PC-3 (cell line): ENCODE measurements at regions not wholly inside any gene's neighbourhood (a gene's known extent, or its start where the extent isn't known, plus 50 kb on each side); places are given as distances from the start of the nearest gene placed in this dataset.
A peak's percentile ranks its signal among the peaks of the same experiment; 100 is the strongest.

Experiments
- ATAC-seq: fragments of 200-7000 bp; cut with Tn5 transposase; 2 replicates; pipeline ENCODE4 v1.9.1; 2020; ENCODE audit warnings: mild to moderate bottlenecking, moderate library complexity
- BruUV-seq: library from RNA; stranded (reverse); fragments of 400-500 nt; replicated peaks from 2 replicates; lab custom pipeline; 2021; lab: Mats Ljungman, UMichigan
- CTCF ChIA-PET: fragments of 300-600 bp; sonication (Branson Sonifier 250); formaldehyde crosslinking; loops from one replicate; lab custom pipeline; 2022; ENCODE audit warnings: antibody characterized with exemption; lab: Charles Lee
- POLR2A ChIA-PET: fragments of 300-600 bp; sonication (Branson Sonifier 250); formaldehyde crosslinking; loops from one replicate; lab custom pipeline; 2022; ENCODE audit warnings: antibody characterized with exemption; ENCODE audit not compliant: unreplicated experiment; lab: Charles Lee
- DNase-seq: peaks from one replicate; pipeline ENCODE4 v3.0.0-alpha.2; 2015
- H2AFZ ChIP-seq: fragments of 300-600 bp; sonication (generic); 2 replicates; pipeline ENCODE4 v1.6.0; 2016; ENCODE audit warnings: antibody characterized with exemption, low read length
- H3F3A ChIP-seq: fragments of 300-600 bp; sonication (generic); one replicate; pipeline ENCODE4 v1.6.0; 2017; ENCODE audit warnings: antibody characterized with exemption, low read length, control low read depth, mild to moderate bottlenecking; ENCODE audit not compliant: unreplicated experiment
- H3K27ac ChIP-seq: fragments of 300-600 bp; sonication (generic); 2 replicates; pipeline ENCODE4 v1.5.1; 2016; ENCODE audit warnings: mild to moderate bottlenecking, low read length
- H3K27me3 ChIP-seq: fragments of 300-600 bp; sonication (generic); 2 replicates; pipeline ENCODE4 v1.6.1; 2016; ENCODE audit warnings: low read length, mixed read lengths
- H3K36me3 ChIP-seq: fragments of 300-600 bp; sonication (generic); 2 replicates; pipeline ENCODE4 v1.6.1; 2016; ENCODE audit warnings: low read depth, mixed run types, low read length, mixed read lengths
- H3K4me1 ChIP-seq: fragments of 300-600 bp; sonication (generic); 2 replicates; pipeline ENCODE4 v1.5.1; 2016; ENCODE audit warnings: low read length; ENCODE audit not compliant: insufficient read depth
- H3K4me2 ChIP-seq: fragments of 300-600 bp; sonication (generic); 2 replicates; pipeline ENCODE4 v1.6.0; 2016; ENCODE audit warnings: low read length
- H3K4me3 ChIP-seq: fragments of 300-600 bp; sonication (generic); 2 replicates; pipeline ENCODE4 v1.5.1; 2016; ENCODE audit warnings: mild to moderate bottlenecking, low read length, mixed read lengths
- H3K79me2 ChIP-seq: fragments of 300-600 bp; sonication (generic); 2 replicates; pipeline ENCODE4 v1.6.1; 2017; ENCODE audit warnings: low read length, mixed read lengths
- H3K9ac ChIP-seq: fragments of 300-600 bp; sonication (generic); 2 replicates; pipeline ENCODE4 v1.6.0; 2016; ENCODE audit warnings: mild to moderate bottlenecking, low read length
- H3K9me2 ChIP-seq: fragments of 300-600 bp; sonication (generic); replicated peaks from 2 replicates; pipeline ENCODE4 v1.6.1; 2016; ENCODE audit warnings: mixed run types, low read length, mixed read lengths
- H3K9me3 ChIP-seq: fragments of 300-600 bp; sonication (generic); 2 replicates; pipeline ENCODE4 v1.6.1; 2016; ENCODE audit warnings: low read length, mixed read lengths
- H4K20me1 ChIP-seq: fragments of 300-600 bp; sonication (generic); 2 replicates; pipeline ENCODE4 v1.6.1; 2016; ENCODE audit warnings: low read length, mixed read lengths
- CTCF ChIP-seq: fragments of 300-600 bp; sonication (generic); conservative IDR thresholded peaks from 2 replicates; pipeline ENCODE4 v1.5.1; 2017; ENCODE audit warnings: antibody characterized with exemption, low read depth, mild to moderate bottlenecking, low read length
- EZH2 ChIP-seq: fragments of 300-600 bp; sonication (generic); IDR thresholded peaks from one replicate; pipeline ENCODE4 v1.6.1; 2017; ENCODE audit warnings: antibody characterized with exemption, mild to moderate bottlenecking, low read length; ENCODE audit not compliant: unreplicated experiment
- EZH2phosphoT487 ChIP-seq: fragments of 300-600 bp; sonication (generic); IDR thresholded peaks from 2 replicates; pipeline ENCODE4 v1.6.1; 2018; ENCODE audit warnings: mild to moderate bottlenecking, antibody characterized with exemption, low read length, borderline replicate concordance
- intact Hi-C: fragments of 100-400 bp; cut with micrococcal nuclease; formaldehyde crosslinking; loops from 2 replicates; pipeline ENCODE4 v1.9.0; 2023

GRCh38 chr1:164466429-164466828 is 92.6 kb upstream of the PBX1 start:
- TF ChIP-seq EZH2phosphoT487, result no peak
- DNase-seq (peak; percentile 39), ATAC-seq (no peak)
- Histone ChIP-seq H2AFZ (no peak overlapping the region), H3K4me1 (no peaks in the 10 kb centered on the region), H3K9me3 (no peaks in the 10 kb centered on the region), H3F3A (no peaks in the 10 kb centered on the region), H3K79me2 (no peaks in the 10 kb centered on the region), H3K27me3 (no peaks in the 10 kb centered on the region), H3K36me3 (no peaks in the 10 kb centered on the region), H4K20me1 (no peaks in the 10 kb centered on the region), H3K4me2 (no peak overlapping the region), H3K9ac (no peak overlapping the region), H3K9me2 (no peaks in the 10 kb centered on the region), H3K4me3 (no peak overlapping the region), H3K27ac (no peak overlapping the region)
- CTCF ChIA-PET, result no interaction called here
- BruUV-seq, result no TSS peak
- intact Hi-C loops, result no loop called here
- POLR2A ChIA-PET, result no interaction called here

GRCh38 chr1:164470996-164471395 is 88.0 kb upstream of the PBX1 start:
- BruUV-seq, result no TSS peak
- H3K36me3 ChIP-seq, result no peaks in the 10 kb centered on the region
- H3K4me1 ChIP-seq, result no peaks in the 10 kb centered on the region
- DNase-seq, result no peak
- H4K20me1 ChIP-seq, result no peaks in the 10 kb centered on the region
- TF ChIP-seq EZH2 (no peak), EZH2phosphoT487 (no peak), CTCF (no peak)
- no peak overlapping the region for H2AFZ ChIP-seq
- intact Hi-C loops, result no loop called here
- no peak overlapping the region for H3K9ac ChIP-seq
- no peak for ATAC-seq
- no peaks in the 10 kb centered on the region for H3F3A ChIP-seq
- no peak overlapping the region for H3K27ac ChIP-seq
- no peaks in the 10 kb centered on the region for H3K9me3 ChIP-seq
- ChIA-PET CTCF (no interaction called here), POLR2A (no interaction called here)
- H3K27me3 ChIP-seq, result 0 out of 2 replicates have a peak, but pooled peaks cover 4% of the 10 kb centered on the region
- H3K4me3 ChIP-seq, result no peak overlapping the region
- H3K79me2 ChIP-seq, result no peaks in the 10 kb centered on the region
- no peak overlapping the region for H3K4me2 ChIP-seq
- no peaks in the 10 kb centered on the region for H3K9me2 ChIP-seq

- BruUV-seq, result no TSS peak
- POLR2A ChIA-PET, result interaction anchor here (0.6 kb wide), 1 partner anchor 88 kb away, joined by 3 read pairs; no protein-coding TSS in a partner anchor
- H3K9me3 ChIP-seq, result no peaks in the 10 kb centered on the region
- ATAC-seq (no peak), DNase-seq (no peak)
- H3K36me3 ChIP-seq, result no peaks in the 10 kb centered on the region
- no peaks in the 10 kb centered on the region for H4K20me1 ChIP-seq
- no peaks in the 10 kb centered on the region for H3F3A ChIP-seq
- no peak overlapping the region for H3K4me3 ChIP-seq
- no peak overlapping the region for H2AFZ ChIP-seq
- H3K27ac ChIP-seq, result no peak overlapping the region
- intact Hi-C loops, result no loop called here
- no peaks in the 10 kb centered on the region for H3K79me2 ChIP-seq
- H3K27me3 ChIP-seq, result peaks cover 9% of the 10 kb centered on the region; the same call in 1 of the 2 replicates
- no peak overlapping the region for H3K9ac ChIP-seq
- H3K4me1 ChIP-seq, result no peaks in the 10 kb centered on the region
- no peak for TF ChIP-seq EZH2
- TF ChIP-seq EZH2phosphoT487, result no peak
- no peak for TF ChIP-seq CTCF
- H3K9me2 ChIP-seq, result no peaks in the 10 kb centered on the region
- CTCF ChIA-PET, result no interaction called here
- no peak overlapping the region for H3K4me2 ChIP-seq
These were observed 86.1 kb upstream of the PBX1 start for GRCh38 chr1:164472841-164473240.
